HG03354 (cell line): ENCODE measurements at regions not wholly inside any gene's neighbourhood (a gene's known extent, or its start where the extent isn't known, plus 50 kb on each side); places are given as distances from the start of the nearest gene placed in this dataset.
A peak's percentile ranks its signal among the peaks of the same experiment; 100 is the strongest.

Experiments used
- ATAC-seq: cut with Tn5 transposase; IDR thresholded peaks from one replicate; pipeline ENCODE4 v1.9.1; 2021; ENCODE audit warnings: mild to moderate bottlenecking; ENCODE audit not compliant: unreplicated experiment, poor library complexity, severe bottlenecking

GRCh38 chr10:107480781-107481180 lies 316.3 kb upstream of the SORCS1 start:
- no peak for ATAC-seq

GRCh38 chr10:107477266-107477665 lies 312.8 kb upstream of the SORCS1 start:
- ATAC-seq = peak; percentile 41

GRCh38 chr10:107476408-107476807 lies 311.9 kb upstream of the SORCS1 start:
- ATAC-seq = no peak

GRCh38 chr10:107474650-107475049 lies 310.1 kb upstream of the SORCS1 start:
- ATAC-seq = peak; percentile 60

- ATAC-seq = no peak
Observed at GRCh38 chr10:107473225-107473624, 308.7 kb upstream of the SORCS1 start.

GRCh38 chr10:107471911-107472310 lies 307.4 kb upstream of the SORCS1 start:
- ATAC-seq = no peak

GRCh38 chr10:107453561-107453960 lies 289.1 kb upstream of the SORCS1 start:
- no peak for ATAC-seq

GRCh38 chr10:107451047-107451446 lies 286.5 kb upstream of the SORCS1 start:
- no peak for ATAC-seq

GRCh38 chr10:107450056-107450455 lies 285.6 kb upstream of the SORCS1 start:
- ATAC-seq = peak; percentile 75

- no peak for ATAC-seq
Observed at GRCh38 chr10:107444443-107444842, 279.9 kb upstream of the SORCS1 start.

GRCh38 chr10:107443813-107444212 lies 279.3 kb upstream of the SORCS1 start:
- ATAC-seq = no peak

GRCh38 chr10:107443326-107443725 lies 278.8 kb upstream of the SORCS1 start:
- no peak for ATAC-seq

- peak; percentile 95 for ATAC-seq
Observed at GRCh38 chr10:107442035-107442505, 277.6 kb upstream of the SORCS1 start.

- no peak for ATAC-seq
Observed at GRCh38 chr10:107440741-107441140, 276.2 kb upstream of the SORCS1 start.

- no peak for ATAC-seq
Observed at GRCh38 chr10:107437921-107438320, 273.4 kb upstream of the SORCS1 start.

- no peak for ATAC-seq
Observed at GRCh38 chr10:107436568-107436967, 272.1 kb upstream of the SORCS1 start.

- no peak for ATAC-seq
Observed at GRCh38 chr10:107434854-107435253, 270.3 kb upstream of the SORCS1 start.

GRCh38 chr10:107434201-107434600 lies 269.7 kb upstream of the SORCS1 start:
- no peak for ATAC-seq

- ATAC-seq = no peak
Observed at GRCh38 chr10:107433605-107434004, 269.1 kb upstream of the SORCS1 start.

GRCh38 chr10:107430446-107430845 lies 265.9 kb upstream of the SORCS1 start:
- no peak for ATAC-seq

- no peak for ATAC-seq
Observed at GRCh38 chr10:107427016-107427415, 262.5 kb upstream of the SORCS1 start.

GRCh38 chr10:107425931-107426553 lies 261.5 kb upstream of the SORCS1 start:
- peak; percentile 48 for ATAC-seq
